Hippocampal formation (tissue), 2 donors: ENCODE measurements at regions not wholly inside any gene's neighbourhood (a gene's known extent, or its start where the extent isn't known, plus 50 kb on each side); places are given as distances from the start of the nearest gene placed in this dataset.
A peak's percentile ranks its signal among the peaks of the same experiment; 100 is the strongest.
"Not testable (repeated sequence)": the region's sequence is repeated elsewhere in the genome, so short reads cannot be mapped to it uniquely, and the experiment has no call there.

Experiments
- DNase-seq, 2 donors: peaks; one replicate each; lab custom pipeline; 2025; lab: John Stamatoyannopoulos, UW

DNA sequence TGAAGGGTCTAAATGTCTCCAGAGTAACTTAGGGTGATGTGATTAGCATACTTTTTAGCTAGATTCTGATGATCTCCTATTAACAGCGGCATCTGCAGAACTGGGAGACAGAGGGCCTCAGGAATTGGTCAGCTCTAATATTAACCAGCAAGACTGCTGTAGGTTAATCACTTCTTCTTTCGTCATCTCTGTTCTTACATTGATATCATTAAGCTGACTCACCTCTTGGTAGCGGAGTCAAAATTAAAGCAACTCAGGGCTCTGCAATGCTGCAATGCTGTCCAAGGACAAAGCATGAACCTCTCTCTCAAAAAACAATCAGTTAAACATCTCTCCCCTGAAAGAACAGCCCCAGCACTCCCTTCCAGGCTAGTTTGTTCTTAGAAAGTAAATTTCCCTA, 57.5 kb upstream of the TRA2B start:
- no peak for DNase-seq

DNA sequence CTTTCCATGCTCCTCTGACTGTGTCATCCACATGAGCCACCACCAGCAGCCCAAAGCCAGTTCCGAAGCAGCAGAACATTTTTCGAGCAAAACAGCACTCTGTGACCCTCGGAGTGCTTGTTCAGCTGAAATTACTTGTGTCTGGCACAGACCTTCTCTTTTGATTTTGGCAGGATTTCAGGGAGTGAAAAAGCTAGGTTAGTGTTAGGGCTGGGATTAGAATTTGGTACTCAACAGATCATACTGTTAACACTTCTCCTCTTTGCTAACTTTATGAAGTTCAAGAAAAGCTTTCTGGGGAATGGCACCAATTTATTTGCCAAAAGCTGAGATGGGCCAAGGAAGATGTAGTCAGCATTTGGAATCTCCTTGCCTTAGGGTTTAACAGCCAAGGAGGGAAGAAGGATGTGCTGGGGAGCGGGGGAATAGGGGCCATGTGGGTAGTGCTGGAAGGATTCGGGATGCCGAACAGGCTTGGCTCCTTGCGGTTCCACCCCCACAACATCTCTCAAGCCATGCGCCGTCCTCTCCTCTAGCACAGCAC, 55.1 kb upstream of the TRA2B start:
- peak in 1 of 2 donors; percentile 2 for DNase-seq

DNA sequence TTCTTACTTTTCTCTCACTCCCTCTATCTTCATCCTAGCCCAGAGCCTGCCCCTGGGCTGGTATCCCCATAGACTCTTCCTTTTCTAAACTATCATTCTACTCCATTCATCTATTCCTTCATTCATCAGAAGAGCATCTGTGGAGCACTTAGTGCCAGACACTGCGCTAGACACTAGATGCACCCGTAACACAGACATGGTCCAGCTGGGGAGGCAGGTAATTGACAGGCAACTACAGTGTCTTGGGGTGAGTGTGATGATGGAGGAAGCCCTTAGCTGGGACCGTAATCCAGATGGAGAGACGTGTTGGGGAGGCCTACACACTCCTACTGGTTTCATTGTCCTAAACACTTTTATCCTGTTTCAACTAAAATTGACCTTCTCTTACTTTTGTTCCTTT, 53.2 kb upstream of the TRA2B start:
- DNase-seq, result not testable (repeated sequence)

DNA sequence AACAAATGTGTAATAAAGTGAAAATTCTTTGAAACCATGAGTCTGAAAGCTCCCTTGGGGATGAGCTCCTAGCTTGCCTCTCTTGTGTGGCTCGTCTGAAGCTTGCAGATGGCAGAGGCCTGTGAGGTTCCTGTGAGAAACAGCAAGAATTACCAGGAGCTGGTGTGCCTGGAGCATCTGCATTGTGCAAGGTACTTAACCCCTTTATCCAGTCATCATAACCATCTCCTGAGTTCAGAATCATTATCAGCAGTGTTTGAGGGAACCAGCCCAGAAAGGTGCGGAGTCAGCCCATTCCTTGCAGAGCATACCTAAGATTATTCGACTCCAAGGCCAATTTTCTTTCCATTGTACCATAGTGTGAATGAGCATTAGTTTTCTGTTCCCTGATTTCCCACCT, 51.7 kb upstream of the TRA2B start:
- no peak for DNase-seq

DNA sequence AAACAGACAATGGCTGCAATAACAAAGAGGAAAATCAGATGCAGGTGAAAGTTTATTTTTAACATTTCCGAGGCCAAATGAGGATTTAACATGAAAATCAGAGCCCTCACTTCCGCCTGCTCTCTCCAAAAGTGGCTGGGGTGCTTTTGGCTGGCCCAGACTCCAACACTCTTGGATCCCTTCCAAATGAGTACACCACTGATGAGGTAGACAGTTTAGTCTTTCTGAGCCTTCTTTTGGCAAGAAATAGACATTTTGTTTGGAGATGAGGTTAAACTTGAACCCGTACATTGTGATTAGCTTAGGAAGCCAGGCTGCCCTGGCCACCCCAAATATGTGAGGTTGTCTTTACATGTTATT, 51.0 kb upstream of the TRA2B start:
- DNase-seq, result no peak

DNA sequence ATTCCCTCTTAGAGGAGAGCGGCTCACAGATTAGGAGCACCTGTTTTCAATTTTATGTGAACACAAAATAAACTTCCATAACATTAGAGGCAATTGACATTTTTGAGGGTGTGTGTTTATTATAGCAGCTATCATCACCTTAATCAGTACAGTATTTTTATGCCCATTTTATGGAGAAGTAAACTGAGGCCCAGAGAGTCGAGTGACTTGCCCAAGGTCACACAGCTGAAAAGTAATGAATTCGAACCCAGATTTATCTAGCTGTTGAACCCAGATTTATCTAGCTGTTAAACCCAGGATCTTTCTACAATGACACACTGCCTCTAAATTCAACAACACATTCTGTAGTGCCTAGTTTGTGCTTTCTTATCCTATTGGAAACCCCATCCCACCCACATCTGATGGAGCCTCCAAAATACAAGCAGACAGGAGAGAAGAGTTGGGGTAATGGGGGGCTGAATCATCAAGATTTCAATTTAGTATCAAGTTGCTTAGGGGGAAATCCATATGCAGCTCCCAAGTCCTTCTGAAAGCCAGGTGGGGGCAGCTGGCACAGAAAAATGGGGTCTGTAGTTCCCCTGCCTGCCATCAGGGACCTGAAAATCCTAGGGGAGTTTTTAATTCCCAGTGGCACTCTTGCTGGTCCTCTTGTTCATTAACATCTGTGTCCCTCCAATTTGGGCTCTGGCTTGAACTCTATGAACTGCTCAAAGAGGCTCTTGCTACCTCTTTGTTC, 50.4 kb upstream of the TRA2B start:
- DNase-seq, result no peak
